ENCODE measurements at regions not wholly inside any gene's neighbourhood (a gene's known extent, or its start where the extent isn't known, plus 50 kb on each side); places are given as distances from the start of the nearest gene placed in this dataset.

DNA sequence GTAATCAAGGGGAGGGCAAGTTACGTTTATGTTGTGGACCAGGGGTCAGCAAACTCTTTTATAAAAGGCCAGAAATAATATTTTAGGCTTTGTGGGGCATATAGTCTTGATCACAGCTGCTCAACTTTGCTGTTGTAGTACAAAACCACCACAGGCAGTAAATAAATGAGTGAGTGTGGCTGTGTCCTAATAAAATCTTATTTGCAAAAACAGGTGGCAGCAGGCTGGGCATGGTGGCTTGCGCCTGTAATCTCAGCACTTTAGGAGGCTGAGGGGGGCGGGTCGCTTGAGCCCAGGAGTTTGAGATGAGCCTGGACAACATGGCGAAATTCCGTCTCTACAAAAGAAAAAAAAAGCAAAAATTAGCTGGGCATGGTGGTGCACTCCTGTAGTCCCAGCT, 57.9 kb upstream of the NUP160 start:
- 89 to 98% (median 92%) methylated on average over 6 of the region's 6 CpGs for WGBS, 4 donors
- H3K4me3 ChIP-seq, result no peak overlapping the region
- no peak for DNase-seq
- H3K36me3 ChIP-seq (replicated peaks in 1 of 2), result no peaks in the 10 kb centered on the region
- H3K4me1 ChIP-seq (replicated peaks in 1 of 2), result peaks cover 0 to 11% of the 10 kb centered on the region in 2 donors
- no peaks in the 10 kb centered on the region for H3K27me3 ChIP-seq
- no peaks in the 10 kb centered on the region for H3K9me3 ChIP-seq (replicated peaks in 1 of 3)
- H3K27ac ChIP-seq, result no peak overlapping the region
- no peak for TF ChIP-seq POLR2A (IDR thresholded peaks at IDR 0.05)
- TF ChIP-seq, protein P1, sequence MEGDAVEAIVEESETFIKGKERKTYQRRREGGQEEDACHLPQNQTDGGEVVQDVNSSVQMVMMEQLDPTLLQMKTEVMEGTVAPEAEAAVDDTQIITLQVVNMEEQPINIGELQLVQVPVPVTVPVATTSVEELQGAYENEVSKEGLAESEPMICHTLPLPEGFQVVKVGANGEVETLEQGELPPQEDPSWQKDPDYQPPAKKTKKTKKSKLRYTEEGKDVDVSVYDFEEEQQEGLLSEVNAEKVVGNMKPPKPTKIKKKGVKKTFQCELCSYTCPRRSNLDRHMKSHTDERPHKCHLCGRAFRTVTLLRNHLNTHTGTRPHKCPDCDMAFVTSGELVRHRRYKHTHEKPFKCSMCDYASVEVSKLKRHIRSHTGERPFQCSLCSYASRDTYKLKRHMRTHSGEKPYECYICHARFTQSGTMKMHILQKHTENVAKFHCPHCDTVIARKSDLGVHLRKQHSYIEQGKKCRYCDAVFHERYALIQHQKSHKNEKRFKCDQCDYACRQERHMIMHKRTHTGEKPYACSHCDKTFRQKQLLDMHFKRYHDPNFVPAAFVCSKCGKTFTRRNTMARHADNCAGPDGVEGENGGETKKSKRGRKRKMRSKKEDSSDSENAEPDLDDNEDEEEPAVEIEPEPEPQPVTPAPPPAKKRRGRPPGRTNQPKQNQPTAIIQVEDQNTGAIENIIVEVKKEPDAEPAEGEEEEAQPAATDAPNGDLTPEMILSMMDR (IDR thresholded peaks at IDR 0.05), result no peak
- intact Hi-C loops (cut with DNase I), result no loop called here

DNA sequence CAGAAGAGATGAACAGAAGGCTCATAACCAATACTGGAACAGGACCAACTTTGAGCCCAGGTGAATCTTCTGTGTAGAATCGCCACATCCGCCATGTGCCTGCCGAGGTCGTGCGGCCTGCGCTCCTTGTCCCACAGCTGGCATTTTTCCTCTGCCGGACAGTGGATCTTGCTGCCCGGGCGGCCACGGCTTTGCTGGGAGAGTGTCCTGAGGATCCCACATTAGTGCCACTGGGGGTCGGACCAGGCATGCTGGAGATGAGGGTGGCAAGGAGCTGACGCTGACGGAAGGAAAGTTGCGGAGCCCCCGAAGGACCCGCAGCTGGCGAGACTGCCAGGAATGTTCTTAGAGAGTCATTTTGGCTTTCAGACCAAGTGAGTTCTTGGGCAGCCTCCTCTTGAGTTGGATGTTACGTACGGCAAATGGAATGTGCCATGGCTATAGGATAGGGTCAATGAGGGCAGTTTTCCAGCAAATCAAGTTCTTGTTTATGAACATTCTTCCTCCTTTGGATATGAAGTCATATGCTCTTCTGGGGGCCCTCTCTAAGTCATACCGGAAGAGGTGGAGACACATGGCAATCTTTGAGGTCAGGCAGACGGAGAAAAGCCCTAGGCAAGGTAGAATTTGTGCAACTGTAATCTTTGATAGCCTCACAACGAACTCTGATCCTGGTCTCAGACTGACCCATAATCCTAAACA, 57.4 kb upstream of the NUP160 start:
- TF ChIP-seq, protein P1 (IDR thresholded peaks at IDR 0.05), result no peak
- no peak for TF ChIP-seq POLR2A (IDR thresholded peaks at IDR 0.05)
- Histone ChIP-seq H3K4me3 (no peak overlapping the region), H3K36me3 (replicated peaks in 1 of 2) (no peaks in the 10 kb centered on the region), H3K9me3 (replicated peaks in 1 of 3) (no peaks in the 10 kb centered on the region), H3K27ac (no peak overlapping the region), H3K4me1 (replicated peaks in 1 of 2) (peaks cover 0 to 11% of the 10 kb centered on the region in 2 donors), H3K27me3 (no peaks in the 10 kb centered on the region)
- intact Hi-C loops (cut with DNase I), result no loop called here
- WGBS, 4 donors, result 84 to 92% (median 91%) methylated on average over 6 to 22 of the region's 22 CpGs
- peak in 1 of 7 donors; percentile 49 for DNase-seq

DNA sequence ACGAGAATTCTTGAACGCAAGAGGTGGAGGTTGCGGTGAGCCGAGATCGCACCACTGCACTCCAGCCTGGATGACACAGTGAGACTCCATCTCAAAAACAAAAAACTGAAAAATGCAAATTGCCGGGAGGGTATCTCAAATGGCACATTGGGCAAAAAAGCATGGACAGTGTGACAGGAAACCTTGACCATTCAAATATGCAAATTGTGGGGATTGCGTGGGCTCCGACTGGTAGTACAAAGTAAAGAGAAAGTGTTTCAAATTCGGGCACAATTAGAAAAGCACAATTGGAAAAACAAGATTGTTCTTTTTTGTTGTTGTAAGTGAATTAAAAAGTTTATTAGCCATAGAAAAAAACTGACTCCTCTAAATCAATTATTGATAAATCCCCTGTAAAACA, 56.7 kb upstream of the NUP160 start:
- H3K9me3 ChIP-seq (replicated peaks in 1 of 3), result no peaks in the 10 kb centered on the region
- TF ChIP-seq POLR2A (IDR thresholded peaks at IDR 0.05), result no peak
- TF ChIP-seq, protein P1 (IDR thresholded peaks at IDR 0.05), result no peak
- DNase-seq, result no peak
- peaks cover 0 to 11% of the 10 kb centered on the region in 2 donors for H3K4me1 ChIP-seq (replicated peaks in 1 of 2)
- no peak overlapping the region for H3K27ac ChIP-seq
- H3K4me3 ChIP-seq, result no peak overlapping the region
- intact Hi-C loops (cut with DNase I), result no loop called here
- H3K27me3 ChIP-seq, result no peaks in the 10 kb centered on the region
- WGBS, 4 donors, result 91 to 93% (median 92%) methylated on average over 9 of the region's 9 CpGs
- no peaks in the 10 kb centered on the region for H3K36me3 ChIP-seq (replicated peaks in 1 of 2)

DNA sequence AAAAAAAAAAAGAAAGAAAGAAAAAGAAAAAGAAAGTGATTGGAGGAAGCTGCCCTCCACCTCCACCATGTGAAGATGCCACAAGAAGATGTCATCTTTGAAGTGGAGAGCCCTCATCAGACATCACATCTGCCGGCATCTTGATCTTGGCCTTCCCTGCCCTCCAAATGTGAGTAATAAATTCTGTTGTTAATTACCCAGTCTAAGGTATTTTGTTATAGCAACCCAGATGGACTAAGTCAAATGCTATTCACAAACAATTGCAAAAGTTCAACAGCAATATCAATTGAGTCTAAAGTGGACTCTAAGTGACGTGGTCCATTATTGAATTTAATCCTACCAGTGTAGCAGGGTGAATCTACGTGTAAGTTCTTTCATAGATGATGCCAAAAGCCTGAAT, 55.9 kb upstream of the NUP160 start:
- no peak overlapping the region for H3K27ac ChIP-seq
- peak in 1 of 7 donors; percentile 7 for DNase-seq
- no peaks in the 10 kb centered on the region for H3K9me3 ChIP-seq (replicated peaks in 1 of 3)
- H3K4me1 ChIP-seq (replicated peaks in 1 of 2), result peaks cover 0 to 11% of the 10 kb centered on the region in 2 donors
- 93 to 100% (median 96%) methylated on average over 3 of the region's 3 CpGs for WGBS, 4 donors
- no peaks in the 10 kb centered on the region for H3K36me3 ChIP-seq (replicated peaks in 1 of 2)
- no peaks in the 10 kb centered on the region for H3K27me3 ChIP-seq
- TF ChIP-seq POLR2A (IDR thresholded peaks at IDR 0.05), result no peak
- TF ChIP-seq, protein P1 (IDR thresholded peaks at IDR 0.05), result no peak
- H3K4me3 ChIP-seq, result no peak overlapping the region
- intact Hi-C loops (cut with DNase I), result no loop called here
